H4 (cell line): ENCODE measurements at regions not wholly inside any gene's neighbourhood (a gene's known extent, or its start where the extent isn't known, plus 50 kb on each side); places are given as distances from the start of the nearest gene placed in this dataset.

Experiments used
- DNase-seq: peaks from one replicate; pipeline ENCODE4 v3.0.0-alpha.2; 2015; ENCODE audit warnings: low spot score

DNA sequence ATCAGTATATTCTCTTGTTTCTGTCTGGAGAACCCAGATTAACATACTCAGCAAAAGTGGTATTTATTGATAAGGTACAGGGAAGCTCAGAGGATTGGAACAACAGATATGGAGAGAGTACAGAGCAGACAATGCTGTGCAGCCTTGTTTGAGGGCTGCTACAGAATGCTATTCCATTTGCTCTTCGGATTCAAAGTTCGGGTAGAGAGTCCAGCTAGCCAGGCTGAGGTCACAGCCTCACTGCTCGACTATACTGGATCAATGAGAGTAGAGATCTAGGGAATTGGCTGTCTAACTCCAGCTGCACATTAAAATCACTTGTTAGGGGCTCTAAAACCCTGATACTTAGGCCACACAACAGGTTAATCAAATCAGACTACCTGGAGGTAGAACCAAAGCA, 200.1 kb upstream of the BTBD3 start:
- DNase-seq: no peak

DNA sequence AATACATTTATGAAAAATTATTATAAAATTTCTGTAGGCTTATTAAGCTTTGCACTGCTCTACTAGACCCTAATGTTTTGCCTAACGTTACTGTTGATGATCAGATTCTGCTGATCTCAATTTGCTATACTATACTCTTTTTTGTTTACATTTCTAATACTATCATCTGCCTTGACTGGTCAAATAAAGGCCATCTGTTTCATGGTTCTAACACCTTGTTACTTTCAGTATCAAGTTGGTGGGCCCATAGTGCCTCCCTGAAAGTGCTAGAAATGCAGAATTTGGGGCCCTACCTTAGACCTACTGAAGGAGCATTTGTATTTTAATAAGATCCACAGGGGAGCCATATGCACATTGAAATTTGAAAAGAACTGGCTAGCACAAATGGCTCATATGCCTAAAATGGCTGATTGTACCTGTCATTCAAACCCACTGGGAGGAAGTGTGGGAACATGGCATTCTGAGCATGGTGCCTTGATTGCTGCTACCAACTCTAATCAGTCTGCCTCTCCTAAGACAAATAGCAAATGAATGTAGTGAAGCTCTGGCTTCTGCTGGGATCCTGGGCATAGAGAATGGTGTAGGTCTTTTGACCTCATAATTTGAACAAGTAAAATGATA, 199.1 kb upstream of the BTBD3 start:
- DNase-seq: no peak

- no peak for DNase-seq
Measured at GRCh38 chr20:11719153-11719552, 198.5 kb upstream of the BTBD3 start.

GRCh38 chr20:11721411-11721810, 196.3 kb upstream of the BTBD3 start:
- DNase-seq: no peak

- no peak for DNase-seq
Measured at GRCh38 chr20:11724097-11724496, 193.6 kb upstream of the BTBD3 start.

GRCh38 chr20:11726026-11726425, 191.7 kb upstream of the BTBD3 start:
- no peak for DNase-seq

- no peak for DNase-seq
Measured at GRCh38 chr20:11727708-11728107, 190.0 kb upstream of the BTBD3 start.

- no peak for DNase-seq
Measured at GRCh38 chr20:11728937-11729336, 188.8 kb upstream of the BTBD3 start.

DNA sequence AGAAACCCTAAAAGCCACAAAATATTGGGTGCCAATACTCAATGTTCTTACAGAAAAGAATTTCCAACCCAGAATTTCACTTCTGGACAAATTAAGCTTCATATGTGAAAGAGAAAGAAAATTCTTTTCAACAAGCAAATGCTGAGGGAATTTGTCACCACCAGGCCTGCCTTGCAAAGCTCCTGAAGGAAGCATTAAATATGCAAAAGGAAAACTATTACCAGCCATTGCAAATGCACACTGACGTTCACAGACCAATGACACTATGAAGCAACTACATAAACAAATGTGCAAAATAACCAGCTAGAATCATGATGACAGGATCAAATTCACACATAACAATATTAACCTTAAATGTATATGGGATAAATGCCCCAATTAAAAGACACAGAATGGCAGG, 187.9 kb upstream of the BTBD3 start:
- no peak for DNase-seq

- no peak for DNase-seq
Measured at GRCh38 chr20:11734431-11734830, 183.3 kb upstream of the BTBD3 start.

- DNase-seq: no peak
Measured at GRCh38 chr20:11738852-11739251, 178.8 kb upstream of the BTBD3 start.

- DNase-seq: no peak
Measured at GRCh38 chr20:11740975-11741374, 176.7 kb upstream of the BTBD3 start.

- DNase-seq: no peak
Measured at GRCh38 chr20:11745145-11745544, 172.5 kb upstream of the BTBD3 start.

DNA sequence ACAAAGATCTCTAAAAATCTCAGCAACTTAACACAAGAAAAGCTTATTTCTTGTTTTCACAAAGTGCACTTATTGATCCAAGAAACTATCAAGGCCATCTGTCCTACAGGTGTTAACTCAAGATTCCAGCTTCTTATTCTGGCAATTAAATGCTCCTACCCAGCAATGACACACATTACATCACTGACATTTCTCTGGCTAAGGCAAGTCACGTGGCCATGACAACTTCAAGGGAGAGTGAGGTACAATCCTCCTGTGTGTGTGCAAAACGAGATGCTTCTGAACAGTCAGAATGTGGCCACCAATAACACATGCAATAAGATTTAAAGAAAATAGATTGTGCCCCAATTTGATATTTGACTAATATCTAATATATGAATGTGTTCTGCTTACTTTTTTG, 169.3 kb upstream of the BTBD3 start:
- DNase-seq: no peak

- no peak for DNase-seq
Measured at GRCh38 chr20:11752336-11752735, 165.4 kb upstream of the BTBD3 start.

- DNase-seq: no peak
Measured at GRCh38 chr20:11753155-11753554, 164.5 kb upstream of the BTBD3 start.

DNA sequence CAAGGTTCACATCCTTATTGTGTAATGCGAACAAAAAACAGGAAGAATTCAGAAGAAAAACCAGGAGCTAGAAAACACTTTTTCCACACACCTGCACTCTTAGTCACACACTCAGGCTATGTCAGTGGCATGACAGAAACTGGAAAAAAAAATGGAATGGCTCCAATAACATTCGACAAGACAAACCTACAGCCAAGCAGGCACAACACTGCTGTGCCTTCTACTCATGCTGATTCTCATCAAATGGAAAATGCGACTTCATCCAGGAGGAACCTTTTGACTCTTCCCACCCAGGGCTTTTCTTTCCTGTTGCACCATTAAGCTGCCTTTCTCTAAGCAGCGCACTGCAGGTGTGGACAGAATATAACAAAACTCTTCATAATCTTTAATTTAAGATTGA, 163.2 kb upstream of the BTBD3 start:
- DNase-seq: no peak

DNA sequence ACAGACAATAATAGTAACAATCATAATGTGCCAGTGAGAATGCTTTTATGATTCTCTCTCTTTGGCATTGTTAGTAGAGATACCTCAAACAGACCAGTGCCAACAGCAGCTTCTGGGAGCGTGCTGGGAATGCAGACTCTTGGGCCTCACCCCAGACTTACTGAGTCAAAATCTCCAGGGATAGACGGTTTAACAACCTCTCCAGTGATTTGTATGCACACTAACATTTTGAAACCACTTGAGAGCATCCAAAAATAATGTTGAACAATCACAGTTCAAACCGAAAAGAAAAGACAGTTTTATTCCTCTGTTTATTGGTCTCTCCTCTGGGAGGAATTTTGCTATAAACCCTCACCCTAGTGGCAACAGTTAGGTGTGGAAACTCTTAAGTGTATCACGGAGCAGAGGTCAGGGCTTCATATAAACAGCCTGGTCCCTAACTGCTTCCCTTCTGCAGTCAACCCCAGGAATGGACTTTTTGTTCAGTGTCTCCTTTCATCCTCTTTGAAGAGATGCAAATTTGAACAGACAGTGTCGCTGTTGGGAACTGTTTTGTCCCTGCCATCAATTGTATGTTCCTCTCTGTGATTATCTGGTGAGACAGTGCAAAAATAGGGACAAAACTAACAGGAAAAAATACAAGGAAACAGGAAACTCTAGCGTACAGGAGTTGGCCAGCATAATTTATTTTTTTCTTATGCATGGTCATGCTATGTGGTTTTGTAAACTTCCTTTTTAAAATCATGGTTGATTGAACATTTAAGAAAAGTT, 162.4 kb upstream of the BTBD3 start:
- peak; percentile 5 for DNase-seq

DNA sequence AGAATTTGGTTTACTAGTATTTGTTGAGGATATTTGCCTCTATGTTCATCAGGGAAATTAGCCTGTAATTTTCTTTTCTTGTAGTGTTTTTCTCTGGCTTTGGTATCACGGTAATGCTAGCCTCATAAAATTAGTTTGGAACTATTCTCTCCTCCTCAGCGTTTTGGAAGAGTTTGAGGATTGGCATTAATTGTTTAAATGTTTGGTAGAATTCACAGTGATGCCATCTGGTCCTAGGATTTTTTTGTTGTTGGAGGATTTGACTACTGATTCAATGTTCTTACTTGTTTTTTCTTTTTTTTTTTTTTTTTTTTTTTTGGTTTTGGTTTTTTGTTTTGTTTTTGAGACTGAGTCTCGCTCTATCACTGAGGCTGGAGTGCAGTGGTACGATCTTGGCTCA, 156.2 kb upstream of the BTBD3 start:
- no peak for DNase-seq

GRCh38 chr20:11766961-11767360, 150.7 kb upstream of the BTBD3 start:
- no peak for DNase-seq

- no peak for DNase-seq
Measured at GRCh38 chr20:11769825-11770224, 147.9 kb upstream of the BTBD3 start.

DNA sequence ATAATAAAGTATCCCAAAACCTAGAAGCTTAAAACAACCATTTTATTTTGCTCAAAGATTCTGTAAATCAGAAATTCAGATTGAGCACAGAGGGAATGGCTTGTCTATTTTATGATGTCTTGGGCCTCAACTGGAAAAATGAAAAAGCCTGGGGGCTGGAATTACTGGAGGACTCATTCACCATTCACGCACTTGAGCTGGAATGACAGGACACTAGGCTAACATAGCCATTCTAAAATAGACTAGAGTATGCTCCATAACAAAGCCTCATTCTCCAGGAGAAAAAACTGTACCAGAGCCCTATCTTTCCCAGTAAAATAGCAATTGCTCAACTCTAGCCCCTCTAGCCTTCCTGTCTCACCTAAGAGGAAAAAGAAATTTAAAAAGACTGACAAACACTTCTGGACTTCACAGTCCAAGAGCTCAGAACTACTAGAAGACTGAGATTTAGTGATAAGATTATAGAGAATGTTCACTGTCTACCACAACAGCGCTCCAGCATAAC, 145.4 kb upstream of the BTBD3 start:
- DNase-seq: no peak

- no peak for DNase-seq
Measured at GRCh38 chr20:11776687-11777086, 141.0 kb upstream of the BTBD3 start.
